ENCODE measurements at regions not wholly inside any gene's neighbourhood (a gene's known extent, or its start where the extent isn't known, plus 50 kb on each side); places are given as distances from the start of the nearest gene placed in this dataset.

DNA sequence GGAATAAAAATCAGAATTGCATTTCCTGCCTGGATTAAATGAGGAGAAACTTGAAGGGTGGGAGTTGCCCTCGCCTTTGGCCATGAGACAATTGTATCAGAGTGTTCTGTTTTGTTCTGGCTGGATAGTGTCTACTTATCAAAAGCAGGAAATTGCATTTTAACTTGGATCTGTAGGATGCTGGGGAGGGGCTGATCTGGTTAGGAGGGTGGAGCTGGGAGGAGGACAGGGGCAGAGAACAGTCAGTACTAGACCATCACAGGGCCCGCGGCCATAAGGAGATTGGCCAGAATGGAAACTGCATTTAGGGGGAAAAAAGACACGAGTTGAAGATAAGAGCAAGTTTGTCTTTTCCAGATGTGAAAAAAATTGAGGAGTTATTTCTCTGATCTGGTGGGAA is 199.1 kb upstream of the POU3F3 start:
- Histone ChIP-seq H3K27me3 (ENCODE audit: low read length) (no peaks in the 10 kb centered on the region), H3K9ac (ENCODE audit: low read length) (no peak overlapping the region), H3K27ac (ENCODE audit: low read depth, low read length) (no peak overlapping the region), H4K20me1 (ENCODE audit: low read depth, low read length) (no peaks in the 10 kb centered on the region), H3K79me2 (ENCODE audit: insufficient read depth, low read length) (no peaks in the 10 kb centered on the region), H3K4me2 (ENCODE audit: low read depth, low read length, poor library complexity, severe bottlenecking) (no peak overlapping the region), H3K36me3 (ENCODE audit: low read length) (no peaks in the 10 kb centered on the region), H3K9me3 (ENCODE audit: insufficient read depth, low read length) (no peaks in the 10 kb centered on the region), H3F3A (ENCODE audit: insufficient read depth) (no peaks in the 10 kb centered on the region), H2AFZ (ENCODE audit: low read depth, low read length, severe bottlenecking) (no peak overlapping the region), H3K4me3 (ENCODE audit: insufficient read depth, low read length, poor library complexity, severe bottlenecking) (no peak overlapping the region), H3K9me2 (replicated peaks; ENCODE audit: insufficient read depth, low read length) (no peaks in the 10 kb centered on the region)
- TF ChIP-seq EZH2phosphoT487 (conservative IDR thresholded peaks at IDR 0.05; ENCODE audit: low read length) (no peak), CTCF (IDR thresholded peaks at IDR 0.05; ENCODE audit: insufficient read depth, low read length, poor library complexity, severe bottlenecking) (no peak)

DNA sequence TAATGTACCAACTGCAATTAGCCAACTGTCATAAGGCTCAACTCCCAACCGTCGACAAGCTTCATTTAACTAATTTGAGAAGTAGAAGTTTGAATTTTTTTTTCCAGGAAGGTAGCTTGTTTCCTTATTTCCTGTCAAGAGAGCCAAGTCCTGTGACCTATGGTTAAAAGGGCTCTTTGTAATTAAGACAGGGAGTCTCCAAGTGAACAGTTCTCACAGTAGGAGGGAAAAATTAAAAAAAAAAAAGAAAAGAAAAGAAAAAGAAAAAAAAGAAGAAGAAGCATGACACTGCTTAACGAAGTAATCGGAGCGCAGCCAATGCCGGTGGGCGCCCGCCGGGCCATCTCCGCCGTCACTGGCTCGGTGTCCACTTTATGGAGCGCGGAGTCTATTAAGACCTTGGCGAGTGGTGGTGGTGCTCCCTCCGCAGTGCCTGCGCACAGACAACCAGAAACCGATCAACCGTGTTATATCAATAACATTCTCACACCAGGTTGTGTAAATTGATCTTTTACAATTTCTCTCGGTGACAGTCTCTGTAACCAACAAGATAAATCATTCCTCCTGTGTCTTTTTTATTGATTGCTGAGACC is 197.2 kb upstream of the POU3F3 start:
- TF ChIP-seq CTCF (IDR thresholded peaks at IDR 0.05; ENCODE audit: insufficient read depth, low read length, poor library complexity, severe bottlenecking) (no peak), EZH2phosphoT487 (conservative IDR thresholded peaks at IDR 0.05; ENCODE audit: low read length) (no peak)
- H3K79me2 ChIP-seq (ENCODE audit: insufficient read depth, low read length) = no peaks in the 10 kb centered on the region
- no peaks in the 10 kb centered on the region for H3K27me3 ChIP-seq (ENCODE audit: low read length)
- no peaks in the 10 kb centered on the region for H3K36me3 ChIP-seq (ENCODE audit: low read length)
- no peaks in the 10 kb centered on the region for H3K9me3 ChIP-seq (ENCODE audit: insufficient read depth, low read length)
- H3K4me2 ChIP-seq (ENCODE audit: low read depth, low read length, poor library complexity, severe bottlenecking) = no peak overlapping the region
- no peak overlapping the region for H3K4me3 ChIP-seq (ENCODE audit: insufficient read depth, low read length, poor library complexity, severe bottlenecking)
- no peak overlapping the region for H3K9ac ChIP-seq (ENCODE audit: low read length)
- no peaks in the 10 kb centered on the region for H4K20me1 ChIP-seq (ENCODE audit: low read depth, low read length)
- H3K9me2 ChIP-seq (replicated peaks; ENCODE audit: insufficient read depth, low read length) = no peaks in the 10 kb centered on the region
- no peaks in the 10 kb centered on the region for H3F3A ChIP-seq (ENCODE audit: insufficient read depth)
- no peak overlapping the region for H3K27ac ChIP-seq (ENCODE audit: low read depth, low read length)
- no peak overlapping the region for H2AFZ ChIP-seq (ENCODE audit: low read depth, low read length, severe bottlenecking)

GRCh38 chr2:104658144-104658835 is 195.6 kb upstream of the POU3F3 start:
- H3K9me3 ChIP-seq (ENCODE audit: insufficient read depth, low read length) = no peaks in the 10 kb centered on the region
- H3K79me2 ChIP-seq (ENCODE audit: insufficient read depth, low read length) = no peaks in the 10 kb centered on the region
- H2AFZ ChIP-seq (ENCODE audit: low read depth, low read length, severe bottlenecking) = no peak overlapping the region
- H3K27ac ChIP-seq (ENCODE audit: low read depth, low read length) = no peak overlapping the region
- H4K20me1 ChIP-seq (ENCODE audit: low read depth, low read length) = no peaks in the 10 kb centered on the region
- H3K4me2 ChIP-seq (ENCODE audit: low read depth, low read length, poor library complexity, severe bottlenecking) = no peak overlapping the region
- TF ChIP-seq EZH2phosphoT487 (conservative IDR thresholded peaks at IDR 0.05; ENCODE audit: low read length) (no peak), CTCF (IDR thresholded peaks at IDR 0.05; ENCODE audit: insufficient read depth, low read length, poor library complexity, severe bottlenecking) (no peak)
- H3K4me3 ChIP-seq (ENCODE audit: insufficient read depth, low read length, poor library complexity, severe bottlenecking) = no peak overlapping the region
- H3K27me3 ChIP-seq (ENCODE audit: low read length) = no peaks in the 10 kb centered on the region
- no peaks in the 10 kb centered on the region for H3K9me2 ChIP-seq (replicated peaks; ENCODE audit: insufficient read depth, low read length)
- no peaks in the 10 kb centered on the region for H3F3A ChIP-seq (ENCODE audit: insufficient read depth)
- H3K36me3 ChIP-seq (ENCODE audit: low read length) = no peaks in the 10 kb centered on the region
- no peak overlapping the region for H3K9ac ChIP-seq (ENCODE audit: low read length)
